GM12875 (cell line): ENCODE measurements at regions not wholly inside any gene's neighbourhood (a gene's known extent, or its start where the extent isn't known, plus 50 kb on each side); places are given as distances from the start of the nearest gene placed in this dataset.
A peak's percentile ranks its signal among the peaks of the same experiment; 100 is the strongest.
"Not testable (repeated sequence)": the region's sequence is repeated elsewhere in the genome, so short reads cannot be mapped to it uniquely, and the experiment has no call there.

Source experiments
- H3K4me3 ChIP-seq: one replicate; pipeline ENCODE4 v1.5.1; 2011; ENCODE audit warnings: low read depth, low read length, control low read depth
- CTCF ChIP-seq: IDR thresholded peaks from 2 replicates; pipeline ENCODE4 v1.5.1; 2011; ENCODE audit warnings: low read depth, mild to moderate bottlenecking, control low read depth, inconsistent platforms, low read length, moderate library complexity, borderline replicate concordance; ENCODE audit not compliant: insufficient read depth

- TF ChIP-seq CTCF, result no peak
- no peak overlapping the region for H3K4me3 ChIP-seq
These were observed 159.1 kb upstream of the TOP1 start for GRCh38 chr20:40869218-40870147.

- TF ChIP-seq CTCF, result no peak
- H3K4me3 ChIP-seq, result no peak overlapping the region
These were observed 153.2 kb upstream of the TOP1 start for GRCh38 chr20:40875116-40876085.

GRCh38 chr20:40878099-40878498 lies 150.5 kb upstream of the TOP1 start:
- not testable (repeated sequence) for H3K4me3 ChIP-seq

GRCh38 chr20:40880063-40880728 lies 148.4 kb upstream of the TOP1 start:
- no peak overlapping the region for H3K4me3 ChIP-seq
- TF ChIP-seq CTCF, result peak; percentile 38; the same call in 1 of the 2 replicates

GRCh38 chr20:40880729-40881109 lies 147.9 kb upstream of the TOP1 start:
- no peak for TF ChIP-seq CTCF
- H3K4me3 ChIP-seq, result no peak overlapping the region

- no peak overlapping the region for H3K4me3 ChIP-seq
- no peak for TF ChIP-seq CTCF
These were observed 146.5 kb upstream of the TOP1 start for GRCh38 chr20:40882152-40882551.

- TF ChIP-seq CTCF, result no peak
- no peak overlapping the region for H3K4me3 ChIP-seq
These were observed 145.5 kb upstream of the TOP1 start for GRCh38 chr20:40883097-40883496.
